A673 (cell line): ENCODE measurements at regions not wholly inside any gene's neighbourhood (a gene's known extent, or its start where the extent isn't known, plus 50 kb on each side); places are given as distances from the start of the nearest gene placed in this dataset.

Source experiments
- BruUV-seq: library from RNA; stranded (reverse); fragments of 400-500 nt; replicated peaks from 2 replicates; lab custom pipeline; 2021; lab: Mats Ljungman, UMichigan
- CTCF ChIA-PET: fragments of 300-600 bp; sonication (Branson Sonifier 250); formaldehyde crosslinking; loops from one replicate; lab custom pipeline; 2022; ENCODE audit warnings: antibody characterized with exemption; lab: Charles Lee
- POLR2A ChIA-PET: fragments of 300-600 bp; sonication (Branson Sonifier 250); formaldehyde crosslinking; loops from one replicate; lab custom pipeline; 2022; ENCODE audit warnings: antibody characterized with exemption; ENCODE audit not compliant: low non-redundant PET; lab: Charles Lee
- DNase-seq: peaks from one replicate; pipeline ENCODE4 v3.0.0-alpha.2; 2015; ENCODE audit warnings: low spot score
- H3K27ac ChIP-seq: fragments of 200-600 bp; sonication (generic); 2 replicates; pipeline ENCODE4 v1.5.1; 2016; ENCODE audit warnings: mixed run types, low read depth, mild to moderate bottlenecking, mixed read lengths, antibody characterized with exemption, low read length; ENCODE audit not compliant: poor library complexity, severe bottlenecking
- H3K27me3 ChIP-seq: fragments of 200-600 bp; sonication (generic); replicated peaks from 2 replicates; pipeline ENCODE4 v1.6.1; 2017; ENCODE audit warnings: mixed run types, low read depth, mild to moderate bottlenecking, mixed read lengths, antibody characterized with exemption, low read length; ENCODE audit not compliant: insufficient read depth, poor library complexity
- H3K36me3 ChIP-seq: fragments of 200-600 bp; sonication (generic); 2 replicates; pipeline ENCODE4 v1.6.1; 2016; ENCODE audit warnings: mixed run types, mild to moderate bottlenecking, mixed read lengths, antibody characterized with exemption, low read length; ENCODE audit not compliant: insufficient read depth, poor library complexity, severe bottlenecking
- H3K4me1 ChIP-seq: fragments of 200-600 bp; sonication (generic); 2 replicates; pipeline ENCODE4 v1.6.1; 2017; ENCODE audit warnings: mixed run types, mild to moderate bottlenecking, mixed read lengths, antibody characterized with exemption, low read length; ENCODE audit not compliant: insufficient read depth, poor library complexity, severe bottlenecking
- H3K4me3 ChIP-seq: fragments of 200-600 bp; sonication (generic); 2 replicates; pipeline ENCODE4 v1.5.1; 2016; ENCODE audit warnings: low read depth, mixed run types, mild to moderate bottlenecking, mixed read lengths, low read length; ENCODE audit not compliant: poor library complexity, severe bottlenecking
- H3K9me3 ChIP-seq: fragments of 200-600 bp; sonication (generic); 2 replicates; pipeline ENCODE4 v1.6.1; 2016; ENCODE audit warnings: mixed run types, low read depth, mild to moderate bottlenecking, mixed read lengths, antibody characterized with exemption, low read length; ENCODE audit not compliant: poor library complexity, severe bottlenecking
- EZH2 ChIP-seq: fragments of 200-600 bp; sonication (generic); IDR thresholded peaks from 2 replicates; pipeline ENCODE4 v1.6.1; 2017; ENCODE audit warnings: borderline replicate concordance, low read depth, mild to moderate bottlenecking, mixed read lengths, antibody characterized with exemption, low read length; ENCODE audit not compliant: poor library complexity, severe bottlenecking
- intact Hi-C: fragments of 100-400 bp; cut with micrococcal nuclease; formaldehyde crosslinking; loops from one replicate; pipeline ENCODE4 v1.10.0; 2022; ENCODE audit not compliant: unreplicated experiment
- TF ChIP-seq, protein P1 (sequence below): fragments of 300-800, 200-600 bp; sonication (generic); conservative IDR thresholded peaks from 2 replicates; pipeline ENCODE4 v1.5.1; 2017; ENCODE audit warnings: low read depth, mild to moderate bottlenecking, antibody characterized with exemption, low read length, moderate library complexity, mixed read lengths

DNA sequence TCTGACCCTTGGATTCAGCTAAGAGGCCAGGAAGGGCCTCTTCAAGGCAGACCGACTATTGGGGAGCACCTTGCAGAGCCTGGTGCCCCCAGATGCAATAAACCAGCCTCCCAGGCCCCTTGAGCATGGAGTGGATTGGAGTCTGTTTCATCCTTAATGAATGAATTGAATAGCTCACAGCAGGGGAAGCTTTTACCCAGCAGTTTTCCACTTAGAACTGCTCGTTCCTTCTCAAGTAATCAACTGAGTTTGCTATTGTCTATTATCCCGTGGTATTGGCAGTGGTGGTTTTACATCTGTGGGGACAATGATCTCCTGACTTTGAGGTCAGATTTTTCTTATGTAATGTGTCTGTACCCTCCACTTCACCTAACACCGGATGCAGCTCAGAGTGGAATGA lies 197.6 kb downstream of the AACS start:
- H3K27ac ChIP-seq, result no peak overlapping the region
- H3K4me3 ChIP-seq, result no peak overlapping the region
- ChIA-PET CTCF (no interaction called here), POLR2A (no interaction called here)
- no peaks in the 10 kb centered on the region for H3K9me3 ChIP-seq
- intact Hi-C loops, result no loop called here
- BruUV-seq, result no TSS peak
- H3K36me3 ChIP-seq, result no peaks in the 10 kb centered on the region
- H3K4me1 ChIP-seq, result peaks cover 18% of the 10 kb centered on the region
- no peak for TF ChIP-seq EZH2
- TF ChIP-seq, protein P1, sequence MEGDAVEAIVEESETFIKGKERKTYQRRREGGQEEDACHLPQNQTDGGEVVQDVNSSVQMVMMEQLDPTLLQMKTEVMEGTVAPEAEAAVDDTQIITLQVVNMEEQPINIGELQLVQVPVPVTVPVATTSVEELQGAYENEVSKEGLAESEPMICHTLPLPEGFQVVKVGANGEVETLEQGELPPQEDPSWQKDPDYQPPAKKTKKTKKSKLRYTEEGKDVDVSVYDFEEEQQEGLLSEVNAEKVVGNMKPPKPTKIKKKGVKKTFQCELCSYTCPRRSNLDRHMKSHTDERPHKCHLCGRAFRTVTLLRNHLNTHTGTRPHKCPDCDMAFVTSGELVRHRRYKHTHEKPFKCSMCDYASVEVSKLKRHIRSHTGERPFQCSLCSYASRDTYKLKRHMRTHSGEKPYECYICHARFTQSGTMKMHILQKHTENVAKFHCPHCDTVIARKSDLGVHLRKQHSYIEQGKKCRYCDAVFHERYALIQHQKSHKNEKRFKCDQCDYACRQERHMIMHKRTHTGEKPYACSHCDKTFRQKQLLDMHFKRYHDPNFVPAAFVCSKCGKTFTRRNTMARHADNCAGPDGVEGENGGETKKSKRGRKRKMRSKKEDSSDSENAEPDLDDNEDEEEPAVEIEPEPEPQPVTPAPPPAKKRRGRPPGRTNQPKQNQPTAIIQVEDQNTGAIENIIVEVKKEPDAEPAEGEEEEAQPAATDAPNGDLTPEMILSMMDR, result no peak
- peaks cover 11% of the 10 kb centered on the region for H3K27me3 ChIP-seq
- DNase-seq, result peak; percentile 41

DNA sequence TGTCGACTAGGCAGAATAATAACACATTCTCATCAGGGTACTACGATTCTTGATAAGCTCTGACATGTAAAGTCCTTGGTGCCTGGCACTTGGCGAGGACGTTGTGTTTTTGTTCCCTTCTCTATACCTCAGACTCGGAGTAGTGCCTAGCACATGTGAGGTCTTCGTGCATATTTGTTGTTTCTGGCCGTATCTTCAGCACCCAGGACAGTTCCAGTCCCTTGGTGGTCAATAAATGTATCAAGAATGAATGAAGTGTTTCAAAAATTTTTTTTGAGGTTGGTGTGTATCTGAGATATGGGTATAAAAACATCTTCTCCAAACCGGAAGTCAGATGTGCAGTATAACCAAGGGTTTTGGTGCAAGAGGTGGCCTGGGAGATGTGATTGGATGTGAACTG lies 198.2 kb downstream of the AACS start:
- TF ChIP-seq EZH2, result no peak
- TF ChIP-seq, protein P1, result no peak
- Histone ChIP-seq H3K9me3 (no peaks in the 10 kb centered on the region), H3K27ac (no peak overlapping the region), H3K27me3 (peaks cover 11% of the 10 kb centered on the region), H3K4me3 (no peak overlapping the region), H3K4me1 (peaks cover 18% of the 10 kb centered on the region), H3K36me3 (no peaks in the 10 kb centered on the region)
- no peak for DNase-seq
- intact Hi-C loops, result no loop called here
- POLR2A ChIA-PET, result no interaction called here
- no TSS peak for BruUV-seq
- CTCF ChIA-PET, result no interaction called here

DNA sequence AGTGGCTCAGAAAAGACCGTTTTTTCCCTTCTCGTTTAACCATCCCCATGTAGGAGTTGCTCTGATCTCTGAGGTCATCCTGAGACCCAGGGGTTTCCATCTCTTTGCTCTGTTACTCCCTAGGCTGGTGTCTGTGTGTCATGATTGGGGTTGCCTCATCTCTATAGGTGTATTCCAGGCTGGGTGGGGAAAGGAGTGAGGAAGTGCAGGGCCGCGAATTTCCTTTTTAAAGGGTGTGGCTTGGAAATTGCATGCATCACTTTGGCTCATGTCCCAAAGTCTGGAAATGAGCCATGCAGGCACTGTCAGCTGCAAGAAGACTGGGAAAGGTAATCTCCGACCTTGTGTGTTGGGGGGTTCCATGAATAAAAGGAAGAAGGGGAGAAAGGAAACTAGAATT lies 201.9 kb downstream of the AACS start:
- H3K4me1 ChIP-seq, result peaks cover 7% of the 10 kb centered on the region
- no peak for TF ChIP-seq EZH2
- TF ChIP-seq, protein P1, result no peak
- H3K4me3 ChIP-seq, result no peak overlapping the region
- H3K27ac ChIP-seq, result no peak overlapping the region
- DNase-seq, result no peak
- no peaks in the 10 kb centered on the region for H3K36me3 ChIP-seq
- H3K27me3 ChIP-seq, result peaks cover 7% of the 10 kb centered on the region
- intact Hi-C loops, result no loop called here
- CTCF ChIA-PET, result no interaction called here
- POLR2A ChIA-PET, result no interaction called here
- BruUV-seq, result no TSS peak
- H3K9me3 ChIP-seq, result no peaks in the 10 kb centered on the region
